Activated B cell treated with CpG ODN at 0.5 μM for 24 hours (primary cell): ENCODE measurements at regions not wholly inside any gene's neighbourhood (a gene's known extent, or its start where the extent isn't known, plus 50 kb on each side); places are given as distances from the start of the nearest gene placed in this dataset.
"Not testable (repeated sequence)": the region's sequence is repeated elsewhere in the genome, so short reads cannot be mapped to it uniquely, and the experiment has no call there.

Source experiments
- ATAC-seq: fragments of 200-7000 bp; cut with Tn5 transposase; one replicate; pipeline ENCODE4 v1.10.0; 2021; ENCODE audit warnings: low read depth, mild to moderate bottlenecking, moderate library complexity
- CTCF ChIA-PET: fragments of 350-600 bp; sonication (Branson Sonifier 250); formaldehyde crosslinking; loops from one replicate; lab custom pipeline; 2021; ENCODE audit warnings: antibody characterized with exemption; lab: Charles Lee
- POLR2A ChIA-PET: fragments of 350-600 bp; sonication (Branson Sonifier 250); formaldehyde crosslinking; loops from one replicate; lab custom pipeline; 2021; ENCODE audit warnings: antibody characterized with exemption; lab: Charles Lee
- DNase-seq: peaks from one replicate; pipeline ENCODE4 v3.0.0; 2022
- H3K27ac Mint-ChIP-seq: one replicate; pipeline ENCODE4 v1.8.0; 2020; ENCODE audit warnings: mixed read lengths
- H3K27me3 Mint-ChIP-seq: one replicate; pipeline ENCODE4 v1.8.0; 2021; ENCODE audit warnings: mixed read lengths
- H3K36me3 Mint-ChIP-seq: one replicate; pipeline ENCODE4 v1.8.0; 2021; ENCODE audit warnings: low read depth, mixed read lengths
- H3K4me1 Mint-ChIP-seq: one replicate; pipeline ENCODE4 v1.8.0; 2021; ENCODE audit warnings: mixed read lengths
- H3K4me3 Mint-ChIP-seq: one replicate; pipeline ENCODE4 v1.8.0; 2020; ENCODE audit warnings: mild to moderate bottlenecking, mixed read lengths
- H3K9me3 Mint-ChIP-seq: one replicate; pipeline ENCODE4 v1.8.0; 2020; ENCODE audit warnings: mixed read lengths
- CTCF ChIP-seq: fragments of 200-600 bp; IDR thresholded peaks from one replicate; pipeline ENCODE4 v1.8.0; 2022; ENCODE audit warnings: antibody characterized with exemption, mild to moderate bottlenecking
- intact Hi-C: fragments of 100-400 bp; cut with micrococcal nuclease; formaldehyde crosslinking; loops from one replicate; pipeline ENCODE4 v1.15.1; 2024

DNA sequence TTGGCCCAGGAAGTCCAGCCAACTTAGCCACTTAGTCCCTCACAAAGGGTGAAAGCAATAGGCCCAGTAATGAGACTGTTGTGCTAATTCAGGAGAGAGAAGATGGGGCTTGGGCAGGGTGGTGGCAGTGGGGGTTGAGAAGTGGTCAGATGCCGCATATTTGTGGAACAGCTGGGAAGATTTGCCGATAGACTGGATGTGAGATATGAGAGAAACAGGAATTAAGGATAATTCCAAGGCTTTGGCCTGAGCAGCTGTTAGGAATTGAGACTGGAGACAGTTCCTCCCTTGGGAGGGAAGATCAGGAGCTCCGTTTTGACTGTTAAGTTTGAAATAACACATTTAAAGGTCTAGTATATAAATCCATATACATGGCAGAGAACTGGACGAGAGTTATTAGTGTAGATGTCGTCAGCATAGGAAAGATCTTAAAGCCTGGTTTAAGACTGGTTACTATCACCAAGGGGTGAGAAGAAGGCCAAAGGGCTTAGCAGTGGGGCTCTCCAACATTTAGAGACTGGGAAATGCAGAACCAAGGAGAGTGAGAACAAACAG is 323.7 kb upstream of the FAM78B start:
- Mint-ChIP-seq H3K36me3 (no peaks in the 10 kb centered on the region), H3K27me3 (peaks cover 8% of the 10 kb centered on the region), H3K4me1 (peaks cover 6% of the 10 kb centered on the region), H3K27ac (no peak overlapping the region), H3K9me3 (peaks cover 2% of the 10 kb centered on the region), H3K4me3 (no peak overlapping the region)
- intact Hi-C loops = loop anchor here (2.0 to 5.0 kb wide), 3 partner anchors 347 to 1447 kb away; partner anchors contain the start of genes DCAF6, MPC2, POGK and TMCO1
- POLR2A ChIA-PET = interaction anchor here (0.7 to 1.9 kb wide), 6 partner anchors 10 to 729 kb away, joined by 3 to 15 read pairs (median 4); partner anchors contain the start of genes POGK, TADA1 and TMCO1
- peak; percentile 17 for DNase-seq
- ATAC-seq = no peak
- CTCF ChIA-PET = interaction anchor here (0.8 to 5.3 kb wide), 2 partner anchors 11 to 890 kb away, joined by 3 to 46 read pairs; no protein-coding TSS in a partner anchor
- TF ChIP-seq CTCF = no peak

DNA sequence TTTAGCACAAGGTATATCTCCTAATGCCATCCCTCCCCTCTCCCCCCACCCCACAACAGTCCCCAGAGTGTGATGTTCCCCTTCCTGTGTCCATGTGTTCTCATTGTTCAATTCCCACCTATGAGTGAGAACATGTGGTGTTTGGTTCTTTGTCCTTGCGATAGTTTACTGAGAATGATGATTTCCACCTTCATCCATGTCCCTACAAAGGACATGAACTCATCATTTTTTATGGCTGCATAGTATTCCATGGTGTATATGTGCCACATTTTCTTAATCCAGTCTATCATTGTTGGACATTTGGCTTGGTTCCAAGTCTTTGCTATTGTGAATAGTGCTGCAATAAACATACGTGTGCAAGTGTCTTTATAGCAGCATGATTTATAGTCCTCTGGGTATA is 327.0 kb upstream of the FAM78B start:
- H3K4me1 Mint-ChIP-seq, H3K27ac Mint-ChIP-seq, CTCF ChIA-PET, DNase-seq, ATAC-seq, H3K4me3 Mint-ChIP-seq, H3K36me3 Mint-ChIP-seq, POLR2A ChIA-PET, H3K27me3 Mint-ChIP-seq: not testable (repeated sequence)
- intact Hi-C loops = loop anchor here (5.0 kb wide), 2 partner anchors 344 to 1444 kb away; partner anchors contain the start of genes DCAF6, MPC2 and POGK
- peaks cover 11% of the 10 kb centered on the region for H3K9me3 Mint-ChIP-seq

DNA sequence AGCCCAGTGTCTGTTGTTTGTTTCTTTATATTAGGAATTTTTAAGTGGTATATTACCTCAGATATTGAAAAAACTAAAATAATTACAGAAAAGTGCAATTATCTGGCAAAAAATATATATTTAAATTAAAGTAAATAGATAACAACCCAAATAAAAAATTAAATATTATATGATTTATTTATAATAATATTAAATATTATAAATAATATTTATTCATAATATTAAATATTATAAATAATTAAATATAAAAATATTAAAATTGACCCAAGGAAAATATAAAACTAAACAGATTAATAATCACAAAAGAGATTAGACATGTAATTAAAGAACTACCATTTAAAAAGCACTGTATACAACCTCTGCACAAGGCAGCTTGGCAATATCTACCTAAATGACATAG is 331.9 kb upstream of the POGK start:
- ChIA-PET POLR2A (no interaction called here), CTCF (no interaction called here)
- Mint-ChIP-seq H3K4me1 (peaks cover 3% of the 10 kb centered on the region), H3K36me3 (no peaks in the 10 kb centered on the region), H3K9me3 (peaks cover 2% of the 10 kb centered on the region), H3K27ac (no peak overlapping the region), H3K4me3 (no peak overlapping the region), H3K27me3 (no peaks in the 10 kb centered on the region)
- no peak for ATAC-seq
- TF ChIP-seq CTCF = no peak
- DNase-seq = no peak
- intact Hi-C loops = no loop called here

DNA sequence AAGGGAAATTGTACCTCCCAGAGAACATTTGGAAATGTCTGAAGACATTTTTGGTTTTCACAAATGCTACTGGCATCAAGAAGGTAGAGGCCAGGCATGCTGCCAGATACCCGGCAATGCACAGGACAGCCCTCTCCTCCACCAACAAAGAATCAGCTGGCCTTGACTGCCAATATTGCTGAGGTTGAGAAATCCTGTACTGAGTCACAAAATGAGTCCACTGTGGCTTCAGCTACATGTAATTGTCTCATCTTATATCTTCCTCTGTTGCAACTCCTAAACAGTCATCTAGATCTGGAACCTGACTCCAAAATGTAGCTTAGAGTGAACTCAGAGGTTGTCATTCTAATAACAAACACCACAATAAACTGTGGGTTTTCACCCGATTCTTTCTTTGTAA is 327.5 kb upstream of the POGK start:
- intact Hi-C loops = no loop called here
- no peak for DNase-seq
- H3K27me3 Mint-ChIP-seq = peaks cover 3% of the 10 kb centered on the region
- TF ChIP-seq CTCF = no peak
- no peak overlapping the region for H3K4me3 Mint-ChIP-seq
- no peak for ATAC-seq
- no peaks in the 10 kb centered on the region for H3K36me3 Mint-ChIP-seq
- peaks cover 3% of the 10 kb centered on the region for H3K4me1 Mint-ChIP-seq
- POLR2A ChIA-PET = no interaction called here
- no peak overlapping the region for H3K27ac Mint-ChIP-seq
- peaks cover 2% of the 10 kb centered on the region for H3K9me3 Mint-ChIP-seq
- CTCF ChIA-PET = no interaction called here

- peaks cover 2% of the 10 kb centered on the region for H3K9me3 Mint-ChIP-seq
- H3K27ac Mint-ChIP-seq = no peak overlapping the region
- ChIA-PET POLR2A (no interaction called here), CTCF (no interaction called here)
- DNase-seq (no peak), ATAC-seq (no peak)
- H3K27me3 Mint-ChIP-seq = peaks cover 10% of the 10 kb centered on the region
- no peak for TF ChIP-seq CTCF
- H3K36me3 Mint-ChIP-seq = no peaks in the 10 kb centered on the region
- H3K4me1 Mint-ChIP-seq = peaks cover 3% of the 10 kb centered on the region
- intact Hi-C loops = no loop called here
- no peak overlapping the region for H3K4me3 Mint-ChIP-seq
Observed at GRCh38 chr1:166514067-166514466, 325.2 kb upstream of the POGK start.
